Spleen (tissue), 11 donors: ENCODE measurements at regions not wholly inside any gene's neighbourhood (a gene's known extent, or its start where the extent isn't known, plus 50 kb on each side); places are given as distances from the start of the nearest gene placed in this dataset.

Source experiments
- DNase-seq: peaks from one replicate; pipeline ENCODE4 v3.0.0-alpha.2; 2020
- H3K27ac ChIP-seq, 8 donors: fragments of 200-600 bp; sonication (generic) in 7 of 8; 1 replicate in 4 of 8; 2 replicates in 4 of 8; pipeline versions ENCODE4 v1.5.0 to v1.8.0; 2016 to 2021; ENCODE audit warnings: inconsistent platforms in 4 of 8, mild to moderate bottlenecking in 4 of 8, moderate library complexity in 1 of 8
- H3K27me3 ChIP-seq, 7 donors: fragments of 200-600 bp; sonication (generic) in 6 of 7; replicated peaks in 1 of 7; 1 replicate in 4 of 7; 2 replicates in 3 of 7; pipeline versions ENCODE4 v1.5.0 to v1.8.0; 2016 to 2021; ENCODE audit warnings: inconsistent platforms in 3 of 7, mild to moderate bottlenecking in 1 of 7
- H3K36me3 ChIP-seq, 6 donors: fragments of 200-600 bp; sonication (generic) in 5 of 6; 1 replicate in 4 of 6; 2 replicates in 2 of 6; pipeline versions ENCODE4 v1.5.0 to v1.8.0; 2016 to 2021; ENCODE audit warnings: inconsistent platforms in 2 of 6
- H3K4me1 ChIP-seq, 6 donors: fragments of 200-600 bp; sonication (generic) in 5 of 6; 1 replicate in 3 of 6; 2 replicates in 3 of 6; pipeline versions ENCODE4 v1.5.0 to v1.8.0; 2016 to 2021; ENCODE audit warnings: inconsistent platforms in 3 of 6
- H3K4me3 ChIP-seq, 8 donors: fragments of 200-600 bp; sonication (generic) in 7 of 8; 1 replicate in 4 of 8; 2 replicates in 4 of 8; pipeline versions ENCODE4 v1.5.0 to v1.8.0; 2016 to 2021; ENCODE audit warnings: inconsistent platforms in 4 of 8, mild to moderate bottlenecking in 4 of 8, moderate library complexity in 2 of 8
- H3K9me3 ChIP-seq, 8 donors: fragments of 200-600 bp; sonication (generic) in 7 of 8; 1 replicate in 4 of 8; 2 replicates in 4 of 8; pipeline versions ENCODE4 v1.5.0 to v1.8.0; 2016 to 2021; ENCODE audit warnings: inconsistent platforms in 4 of 8
- POLR2A ChIP-seq, 3 donors: fragments of 450-650 bp; IDR thresholded peaks; one replicate each; pipeline ENCODE4 v1.5.1; 2017; ENCODE audit warnings: antibody characterized with exemption in 3 of 3, mild to moderate bottlenecking in 1 of 3
- POLR2AphosphoS5 ChIP-seq, 3 donors: sonication (generic); formaldehyde crosslinking; IDR thresholded peaks; one replicate each; pipeline ENCODE4 v1.5.1; 2017; ENCODE audit warnings: antibody characterized with exemption in 3 of 3
- WGBS, 5 donors: extraction: QIAGEN DNeasy Blood & Tissue Kit in 3 of 5; methylation state at CpG; one replicate each; pipeline versions ENCODE4 v1.1.5 to v1.1.7; 2013 to 2018; 5-methylcytosine and 5-hydroxymethylcytosine counted together
- intact Hi-C: fragments of 100-400 bp; cut with DNase I; formaldehyde crosslinking; loops from one replicate; pipeline ENCODE4 v1.15.0; 2023; ENCODE audit warnings: low total_unique reads
- TF ChIP-seq, protein P1 (sequence below), 11 experiments: fragments of 200-600 bp in 7 of 11; fragments of 450-650 bp in 4 of 11; sonication (generic) in 4 of 11; IDR thresholded peaks in 8 of 11; conservative IDR thresholded peaks in 3 of 11; 1 replicate in 7 of 11; 2 replicates in 4 of 11; pipeline versions ENCODE4 v1.4.0 to v1.8.0; 2016 to 2021; ENCODE audit warnings: antibody characterized with exemption in 11 of 11, inconsistent platforms in 4 of 11, mild to moderate bottlenecking in 1 of 11
- donor health status: healthy with polysubstance abuse.
- donor health status: DM: no; HTN: no; CAD: no; lungs with moderate emphysema.
- donor health status: DM: no; HTN: no; CAD: no.
- donor health status: Bipolar disorder and iron deficiency.
- donor health status: healthy.
- donor health status: DM: no; HTN: no; CAD: no.
- donor health status: DM: yes; HTN: yes; CAD: no.

DNA sequence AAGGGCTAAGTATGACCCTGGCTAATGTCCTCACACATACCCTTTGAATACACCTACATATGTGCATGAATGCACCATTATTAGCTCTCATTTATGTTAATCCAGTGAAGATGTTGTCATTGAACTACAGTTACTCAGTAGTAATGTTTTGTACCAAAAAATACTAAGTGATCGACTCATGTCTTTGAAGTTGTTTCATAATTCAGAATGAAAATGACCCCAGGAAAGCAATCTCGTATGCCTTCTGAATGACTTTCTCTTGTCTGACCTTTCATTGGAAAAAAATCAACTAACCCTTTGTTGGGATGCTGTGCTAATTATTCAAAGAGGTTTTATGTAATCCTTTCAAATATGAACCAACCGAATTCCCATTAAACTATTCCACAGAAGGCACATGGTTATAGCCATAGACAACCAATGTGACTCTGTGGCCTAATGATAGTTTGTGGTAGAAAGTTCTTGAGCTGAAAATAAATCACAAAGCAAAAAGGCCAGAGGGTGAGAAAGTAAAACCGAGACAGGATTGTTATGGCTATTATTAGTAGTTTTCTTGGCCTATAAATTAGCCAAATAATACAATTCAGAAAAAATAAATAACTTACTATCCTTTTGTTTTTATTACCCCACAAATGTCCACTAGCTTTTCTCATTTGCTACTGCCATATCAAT, 86.8 kb upstream of the STARD13 start:
- no peaks in the 10 kb centered on the region for H3K27me3 ChIP-seq
- 77 to 89% (median 85%) methylated on average over 4 of the region's 4 CpGs for WGBS, 5 donors
- H3K36me3 ChIP-seq = no peaks in the 10 kb centered on the region
- intact Hi-C loops = no loop called here
- no peak overlapping the region for H3K27ac ChIP-seq
- TF ChIP-seq, protein P1, sequence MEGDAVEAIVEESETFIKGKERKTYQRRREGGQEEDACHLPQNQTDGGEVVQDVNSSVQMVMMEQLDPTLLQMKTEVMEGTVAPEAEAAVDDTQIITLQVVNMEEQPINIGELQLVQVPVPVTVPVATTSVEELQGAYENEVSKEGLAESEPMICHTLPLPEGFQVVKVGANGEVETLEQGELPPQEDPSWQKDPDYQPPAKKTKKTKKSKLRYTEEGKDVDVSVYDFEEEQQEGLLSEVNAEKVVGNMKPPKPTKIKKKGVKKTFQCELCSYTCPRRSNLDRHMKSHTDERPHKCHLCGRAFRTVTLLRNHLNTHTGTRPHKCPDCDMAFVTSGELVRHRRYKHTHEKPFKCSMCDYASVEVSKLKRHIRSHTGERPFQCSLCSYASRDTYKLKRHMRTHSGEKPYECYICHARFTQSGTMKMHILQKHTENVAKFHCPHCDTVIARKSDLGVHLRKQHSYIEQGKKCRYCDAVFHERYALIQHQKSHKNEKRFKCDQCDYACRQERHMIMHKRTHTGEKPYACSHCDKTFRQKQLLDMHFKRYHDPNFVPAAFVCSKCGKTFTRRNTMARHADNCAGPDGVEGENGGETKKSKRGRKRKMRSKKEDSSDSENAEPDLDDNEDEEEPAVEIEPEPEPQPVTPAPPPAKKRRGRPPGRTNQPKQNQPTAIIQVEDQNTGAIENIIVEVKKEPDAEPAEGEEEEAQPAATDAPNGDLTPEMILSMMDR (IDR thresholded peaks at IDR 0.05 in 8 of 11, conservative IDR thresholded peaks at IDR 0.05 in 3 of 11) = no peak
- TF ChIP-seq POLR2AphosphoS5 (IDR thresholded peaks at IDR 0.05) (no peak), POLR2A (IDR thresholded peaks at IDR 0.05) (no peak)
- H3K9me3 ChIP-seq = peaks cover 0 to 14% (median 0%) of the 10 kb centered on the region in 8 donors
- H3K4me3 ChIP-seq = no peak overlapping the region
- peaks cover 0 to 14% (median 9%) of the 10 kb centered on the region in 6 donors for H3K4me1 ChIP-seq
- no peak for DNase-seq

DNA sequence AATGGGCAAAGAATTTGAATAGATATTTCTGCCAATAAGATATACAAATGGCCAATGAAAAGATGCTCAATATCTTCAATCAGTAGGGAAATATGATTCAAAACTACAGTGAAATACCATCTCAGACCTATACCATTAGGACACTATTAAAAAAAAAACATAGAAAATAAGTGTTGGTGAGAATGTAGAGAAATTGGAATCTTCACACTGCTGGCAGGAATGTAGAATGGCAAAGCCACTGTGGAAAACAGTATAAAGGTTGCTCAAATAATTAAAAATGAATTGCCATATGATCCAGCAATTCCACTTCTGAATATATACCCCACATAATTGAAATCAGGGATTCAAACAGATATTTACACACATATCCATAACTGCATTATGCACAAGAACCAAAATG, 88.1 kb upstream of the STARD13 start:
- TF ChIP-seq POLR2AphosphoS5 (IDR thresholded peaks at IDR 0.05) (no peak), POLR2A (IDR thresholded peaks at IDR 0.05) (no peak)
- TF ChIP-seq, protein P1 (IDR thresholded peaks at IDR 0.05 in 8 of 11, conservative IDR thresholded peaks at IDR 0.05 in 3 of 11) = no peak
- no peaks in the 10 kb centered on the region for H3K27me3 ChIP-seq
- no peak overlapping the region for H3K27ac ChIP-seq
- no peak overlapping the region for H3K4me3 ChIP-seq
- peaks cover 0 to 14% (median 0%) of the 10 kb centered on the region in 8 donors for H3K9me3 ChIP-seq
- peaks cover 0 to 2% (median 0%) of the 10 kb centered on the region in 6 donors for H3K4me1 ChIP-seq
- intact Hi-C loops = no loop called here
- DNase-seq = no peak
- H3K36me3 ChIP-seq = no peaks in the 10 kb centered on the region

DNA sequence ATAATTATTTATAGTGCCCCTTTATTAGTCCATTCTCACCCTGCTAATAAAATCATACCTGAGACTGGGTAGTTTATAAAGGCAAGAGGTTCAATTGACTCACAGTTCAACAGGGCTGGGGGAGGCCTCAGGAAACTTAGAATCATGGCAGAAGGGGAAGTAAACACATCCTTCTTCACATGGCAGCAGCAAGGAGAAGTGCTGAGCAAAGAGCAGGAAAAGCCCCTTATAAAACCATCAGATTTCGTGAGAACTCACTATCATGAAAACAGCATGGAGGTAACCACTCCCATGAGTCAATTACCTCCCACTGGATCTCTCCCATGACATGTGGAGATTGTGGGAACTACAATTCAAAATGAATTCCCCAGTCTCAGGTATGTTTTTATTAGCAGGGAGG, 89.9 kb upstream of the STARD13 start:
- intact Hi-C loops = no loop called here
- Histone ChIP-seq H3K27ac (no peak overlapping the region), H3K9me3 (peaks cover 0 to 14% (median 0%) of the 10 kb centered on the region in 8 donors), H3K4me1 (peaks cover 0 to 5% (median 0%) of the 10 kb centered on the region in 6 donors), H3K36me3 (no peaks in the 10 kb centered on the region), H3K4me3 (no peak overlapping the region), H3K27me3 (no peaks in the 10 kb centered on the region)
- 28 to 67% (median 40%) methylated on average over 1 of the region's 1 CpG for WGBS, 5 donors
- TF ChIP-seq POLR2AphosphoS5 (IDR thresholded peaks at IDR 0.05) = no peak
- no peak for TF ChIP-seq POLR2A (IDR thresholded peaks at IDR 0.05)
- TF ChIP-seq, protein P1 (IDR thresholded peaks at IDR 0.05 in 8 of 11, conservative IDR thresholded peaks at IDR 0.05 in 3 of 11) = no peak
- DNase-seq = no peak

DNA sequence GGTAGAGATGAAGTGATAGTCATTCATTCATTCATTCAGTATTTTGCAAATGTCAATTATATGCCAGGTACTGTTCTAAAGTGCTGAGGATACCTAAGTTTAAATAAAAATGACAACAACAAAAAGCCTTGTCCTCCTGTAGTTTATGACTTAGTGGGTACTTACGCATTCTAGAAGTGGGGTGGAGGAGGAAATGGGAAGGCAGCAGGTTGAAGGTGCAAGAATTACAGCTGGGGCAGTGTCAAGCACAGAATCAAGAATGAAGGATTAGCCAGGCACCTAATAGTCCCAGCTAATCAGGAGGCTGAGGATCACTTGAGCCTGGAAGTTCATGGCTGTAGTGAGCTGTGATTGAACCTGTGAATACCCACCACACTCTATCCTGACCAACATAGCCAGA, 90.7 kb upstream of the STARD13 start:
- no peaks in the 10 kb centered on the region for H3K36me3 ChIP-seq
- H3K4me3 ChIP-seq = no peak overlapping the region
- peaks cover 0 to 14% (median 0%) of the 10 kb centered on the region in 8 donors for H3K9me3 ChIP-seq
- peaks cover 0 to 5% (median 0%) of the 10 kb centered on the region in 6 donors for H3K4me1 ChIP-seq
- no peaks in the 10 kb centered on the region for H3K27me3 ChIP-seq
- no peak for DNase-seq
- 89 to 100% (median 94%) methylated on average over 1 of the region's 1 CpG for WGBS, 5 donors
- TF ChIP-seq, protein P1 (IDR thresholded peaks at IDR 0.05 in 8 of 11, conservative IDR thresholded peaks at IDR 0.05 in 3 of 11) = no peak
- TF ChIP-seq POLR2A (IDR thresholded peaks at IDR 0.05) (no peak), POLR2AphosphoS5 (IDR thresholded peaks at IDR 0.05) (no peak)
- H3K27ac ChIP-seq = no peak overlapping the region
- intact Hi-C loops = no loop called here
